Hematopoietic multipotent progenitor cell treated with erythropoietin and hydrocortisone succinate and interleukin-3 and kit ligand, for 6 days (in vitro differentiated cells): ENCODE measurements at regions not wholly inside any gene's neighbourhood (a gene's known extent, or its start where the extent isn't known, plus 50 kb on each side); places are given as distances from the start of the nearest gene placed in this dataset.
"Not testable (repeated sequence)": the region's sequence is repeated elsewhere in the genome, so short reads cannot be mapped to it uniquely, and the experiment has no call there.

Experiments
- DNase-seq: peaks from one replicate; pipeline ENCODE4 v3.0.0-alpha.2; 2015

GRCh38 chr2:138274421-138275291, 226.9 kb upstream of the SPOPL start:
- no peak for DNase-seq

DNA sequence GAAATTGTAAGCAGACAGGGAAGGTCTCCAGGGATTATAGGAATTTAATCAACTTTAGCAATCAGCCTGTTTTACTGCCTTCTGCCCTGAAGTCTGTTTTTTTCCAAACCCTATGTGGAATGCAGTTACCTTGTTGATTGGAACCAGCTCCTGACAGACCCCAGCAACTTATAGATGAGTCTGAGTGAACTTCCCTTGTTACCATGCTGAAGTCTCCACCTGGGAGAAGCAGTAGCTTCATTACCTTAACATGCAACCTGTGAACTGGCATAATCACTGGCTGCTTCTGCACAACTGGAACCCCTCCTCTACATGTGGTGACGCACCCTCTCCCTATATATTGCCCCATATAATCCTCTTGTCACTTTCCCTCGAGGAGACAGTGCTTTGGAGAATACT, 226.3 kb upstream of the SPOPL start:
- no peak for DNase-seq

GRCh38 chr2:138275881-138276280, 225.7 kb upstream of the SPOPL start:
- no peak for DNase-seq

DNA sequence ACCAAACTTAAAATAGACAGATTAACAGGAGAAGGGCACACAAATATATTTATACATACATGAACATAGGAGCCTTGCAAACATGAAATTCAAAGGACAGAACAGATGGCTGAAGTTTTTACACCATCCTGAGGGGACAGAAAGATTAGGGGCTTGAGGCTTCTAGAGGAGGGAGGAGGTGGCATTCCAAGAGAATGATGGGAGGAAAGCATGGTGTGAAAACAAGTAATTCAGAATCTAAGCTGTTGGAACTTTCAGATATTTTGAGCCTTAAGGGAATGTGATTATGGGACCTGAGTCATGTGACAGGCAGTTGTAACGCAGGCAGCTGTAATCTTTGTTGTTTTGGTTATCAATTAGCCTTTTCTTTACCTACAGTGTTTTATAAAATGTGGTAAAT, 225.2 kb upstream of the SPOPL start:
- DNase-seq = no peak

- no peak for DNase-seq
Measured at GRCh38 chr2:138277062-138277461, 224.5 kb upstream of the SPOPL start.

DNA sequence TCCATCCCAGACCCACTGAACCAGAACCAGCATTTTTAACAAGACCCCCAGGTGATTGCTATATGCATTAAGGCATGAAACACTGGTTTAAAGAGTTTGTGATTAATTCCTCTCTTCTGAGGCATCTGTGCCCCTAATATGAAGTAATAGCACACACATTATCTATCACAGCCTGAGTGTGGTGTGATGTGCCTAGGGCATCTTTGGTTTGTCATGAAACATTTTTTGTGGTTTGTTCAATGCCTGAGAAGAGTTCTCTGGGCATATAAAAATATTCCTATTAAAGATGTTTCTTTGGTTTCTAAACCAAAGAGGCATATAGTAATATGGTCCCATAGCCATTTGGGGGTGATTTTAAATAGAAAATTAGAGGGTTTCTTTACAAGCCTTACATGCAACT, 221.7 kb upstream of the SPOPL start:
- DNase-seq = no peak

- DNase-seq = no peak
Measured at GRCh38 chr2:138280999-138281695, 220.4 kb upstream of the SPOPL start.

DNA sequence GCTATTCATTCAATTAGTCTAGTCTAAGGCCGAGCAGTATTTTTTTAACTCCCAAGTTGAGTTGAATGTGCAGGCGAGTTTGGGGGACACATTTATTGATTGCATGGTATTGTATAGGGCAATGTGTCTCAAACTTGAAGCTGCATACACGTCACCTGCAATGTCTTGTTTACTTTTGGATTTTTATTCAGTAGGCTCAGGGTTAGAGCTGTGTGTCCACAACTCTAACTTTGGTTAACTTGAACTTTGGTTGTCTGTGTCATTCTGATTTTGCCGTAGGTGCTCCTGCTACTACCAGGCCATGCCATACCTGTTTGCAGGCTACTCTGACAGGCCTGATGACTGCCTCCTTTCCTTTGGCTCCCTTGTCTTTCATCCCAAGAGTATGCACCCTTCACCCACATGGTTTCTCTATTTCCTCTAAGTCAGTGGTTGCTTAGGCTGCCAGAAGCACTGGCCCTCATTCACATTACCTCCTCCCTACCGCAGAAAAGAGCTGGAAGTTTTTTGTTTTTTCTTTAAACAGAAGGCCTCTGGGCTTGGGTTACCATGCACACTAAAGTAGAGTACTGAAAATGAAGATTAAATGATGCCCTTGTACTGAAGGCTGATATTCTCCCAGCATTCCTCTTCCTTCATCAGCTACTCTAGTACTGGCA, 219.4 kb upstream of the SPOPL start:
- DNase-seq = no peak

DNA sequence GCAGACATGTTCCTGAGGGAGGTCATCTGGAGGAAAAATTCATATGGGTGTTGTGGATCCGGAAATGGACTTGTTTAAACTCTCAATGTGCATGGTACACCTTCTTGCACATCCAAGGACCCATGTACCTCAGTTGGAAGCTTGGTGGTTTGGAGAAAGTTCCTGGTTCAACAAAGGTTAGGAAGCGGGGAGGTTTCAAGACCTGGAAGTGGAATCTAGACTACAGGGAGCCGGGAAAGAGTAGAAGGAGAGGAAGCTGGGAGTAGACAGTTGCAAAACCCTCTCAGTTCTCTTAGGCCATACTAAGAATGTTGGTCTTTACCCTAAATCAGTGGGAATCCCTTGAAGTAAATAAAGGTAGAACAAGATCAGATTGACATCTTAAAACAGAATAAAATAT, 209.8 kb upstream of the SPOPL start:
- DNase-seq = no peak

DNA sequence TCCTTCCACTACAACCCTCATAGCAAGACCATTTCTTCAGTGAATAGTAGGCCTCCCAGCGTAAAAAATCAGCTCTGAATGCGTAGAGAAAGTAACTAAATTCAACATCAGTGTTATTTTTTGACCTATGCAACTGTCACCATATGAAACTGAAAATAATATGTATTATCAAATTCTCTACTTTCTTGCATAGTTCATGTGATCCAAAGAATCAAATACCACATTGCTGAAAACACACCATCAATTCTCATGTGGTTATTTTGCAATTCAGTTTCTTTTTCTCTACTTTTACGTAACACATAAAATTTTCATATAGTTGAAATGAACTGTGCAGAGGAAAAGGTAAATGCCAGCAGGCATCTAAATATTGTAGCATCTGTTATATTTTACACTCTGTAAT, 208.5 kb upstream of the SPOPL start:
- no peak for DNase-seq

GRCh38 chr2:138293549-138293948, 208.0 kb upstream of the SPOPL start:
- DNase-seq = no peak

DNA sequence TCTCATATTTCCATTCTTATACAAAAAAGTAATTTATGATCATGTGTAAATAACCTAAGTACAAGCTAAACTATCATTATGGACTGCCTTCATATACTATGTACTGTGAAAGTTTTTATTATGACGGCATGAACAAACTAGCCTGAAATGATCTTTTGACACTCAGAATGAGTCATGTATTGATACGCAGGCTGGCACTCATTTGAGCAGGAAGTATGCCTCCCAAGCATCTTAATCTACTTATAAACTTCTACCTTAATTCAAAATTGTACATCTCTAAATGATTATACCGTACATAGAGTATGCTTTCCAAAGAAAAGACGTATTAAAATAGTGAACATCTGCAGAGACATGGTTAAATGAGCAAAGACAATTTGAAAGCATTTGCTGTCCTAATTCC, 207.1 kb upstream of the SPOPL start:
- DNase-seq = no peak

DNA sequence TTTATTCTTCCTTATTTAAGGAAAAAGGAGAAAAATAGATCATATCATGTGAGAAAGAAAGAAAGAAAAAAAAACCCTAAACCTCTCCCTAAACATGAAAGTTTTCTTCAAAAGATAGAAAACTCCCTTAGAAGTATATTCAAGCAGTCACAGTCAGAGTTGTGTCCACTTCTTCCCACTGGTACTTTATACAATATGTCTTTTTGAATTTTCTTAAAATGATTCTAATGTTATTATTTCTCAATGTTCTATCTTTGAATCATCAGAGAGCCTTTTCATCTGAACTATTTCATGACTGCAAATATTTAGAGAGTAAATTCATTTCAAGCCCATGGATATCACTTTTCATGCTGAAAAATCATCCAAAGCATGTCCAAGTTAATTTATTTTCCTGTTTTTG, 205.2 kb upstream of the SPOPL start:
- DNase-seq = no peak

DNA sequence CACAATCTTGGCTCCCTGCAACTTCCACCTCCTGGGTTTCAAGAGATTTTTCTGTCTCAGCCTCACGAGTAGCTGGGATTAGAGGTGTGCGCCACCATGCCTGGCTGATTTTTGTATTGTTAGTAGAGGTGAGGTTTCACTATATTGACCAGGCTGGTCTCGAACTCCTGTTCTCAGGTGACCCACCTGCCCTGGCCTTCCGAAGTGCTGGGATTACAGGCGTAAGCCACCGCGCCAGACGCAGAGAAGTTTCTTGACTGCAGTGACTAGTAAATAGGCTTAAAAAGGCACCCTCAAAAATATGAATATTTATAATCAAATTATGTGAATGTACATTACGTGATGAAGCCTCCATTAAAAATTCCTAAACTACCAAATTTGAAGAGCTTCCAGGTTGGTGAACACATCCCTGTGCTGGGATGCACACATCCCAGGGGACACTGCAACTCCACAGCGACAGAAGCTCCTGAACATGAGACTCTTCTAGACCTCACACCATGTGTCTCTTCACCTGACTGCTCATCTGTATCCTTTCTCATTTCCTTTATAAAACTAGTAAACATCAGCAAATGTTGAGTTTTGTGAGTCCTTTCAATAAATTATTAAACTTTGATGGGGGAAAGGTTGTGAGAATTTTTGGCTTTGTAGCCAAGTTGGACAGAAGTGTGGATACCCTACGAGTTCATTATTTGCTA, 203.3 kb upstream of the SPOPL start:
- no peak for DNase-seq

DNA sequence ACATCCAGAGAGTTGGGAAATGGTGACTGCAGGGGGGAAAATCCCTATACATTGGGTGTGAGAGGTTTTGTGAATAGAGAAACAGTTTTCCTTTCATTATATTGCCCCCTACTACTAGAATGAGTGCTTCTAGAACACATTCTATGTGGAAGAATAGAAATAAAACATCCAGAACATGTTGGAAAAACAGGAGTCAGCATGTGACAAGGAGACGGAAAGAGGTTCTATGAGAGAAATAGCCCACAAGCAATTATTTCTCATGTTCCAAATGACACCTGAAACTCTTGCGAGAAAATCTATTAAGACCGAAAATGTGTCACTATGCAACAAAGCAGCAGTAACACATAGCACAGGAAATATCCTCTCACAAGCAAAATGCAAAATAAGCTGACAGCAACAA, 202.7 kb upstream of the SPOPL start:
- DNase-seq = no peak

DNA sequence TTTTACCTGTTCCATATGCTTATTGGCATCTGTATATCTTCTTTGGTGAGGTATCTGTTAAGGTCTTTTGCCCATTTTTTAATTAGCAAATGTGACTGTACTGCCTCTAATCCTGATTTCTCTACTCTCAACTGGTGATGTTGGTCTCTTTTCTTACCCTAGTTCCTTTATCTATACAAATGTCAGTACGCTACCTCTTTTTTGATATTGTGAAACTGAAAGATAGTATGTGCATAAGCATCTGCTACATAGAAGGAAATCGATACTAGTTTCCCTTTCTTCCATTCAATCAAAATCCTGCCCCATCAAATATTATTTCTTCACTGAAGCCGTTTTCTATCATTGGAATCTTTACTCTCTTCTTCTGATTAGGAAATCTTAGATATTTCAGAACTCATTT, 194.9 kb upstream of the SPOPL start:
- DNase-seq = no peak

DNA sequence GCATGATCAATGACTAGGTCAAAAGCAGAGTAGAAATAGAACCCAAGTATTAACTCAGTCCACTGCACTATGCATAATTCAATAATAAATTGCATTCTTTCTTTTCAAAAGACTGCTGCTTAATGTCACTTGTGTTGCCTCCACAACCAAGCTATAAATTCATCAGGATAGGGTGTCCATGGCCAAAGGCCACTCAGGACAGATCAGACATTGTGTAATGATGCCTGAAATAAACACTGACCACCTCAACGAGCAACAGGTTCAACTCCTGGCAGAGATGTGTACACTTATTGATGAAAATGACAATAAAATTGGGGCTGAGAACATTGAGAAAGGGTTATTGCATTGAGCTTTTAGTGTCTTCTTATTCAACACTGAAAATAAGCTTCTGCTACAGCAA, 194.5 kb upstream of the SPOPL start:
- no peak for DNase-seq

DNA sequence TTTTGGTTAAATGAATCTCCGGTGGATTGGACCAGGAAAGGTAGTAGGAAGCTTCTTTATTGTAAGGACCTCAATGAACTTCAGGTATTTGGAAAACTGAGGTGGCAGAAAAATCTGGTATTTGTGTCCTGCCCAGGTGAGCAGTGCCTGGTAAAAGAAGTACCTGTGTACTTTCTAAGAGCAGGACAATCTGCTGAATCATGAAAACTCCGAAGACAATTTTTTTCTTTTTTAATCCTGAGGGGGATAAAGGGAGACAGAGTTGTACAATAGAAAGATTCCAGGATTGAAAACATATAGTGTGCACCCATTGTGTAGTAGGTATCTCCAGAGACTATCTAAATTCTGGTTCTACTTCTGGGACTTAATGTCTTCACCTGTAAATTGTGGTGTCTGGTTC, 191.8 kb upstream of the SPOPL start:
- DNase-seq = no peak

GRCh38 chr2:138312061-138312460, 189.5 kb upstream of the SPOPL start:
- DNase-seq = no peak

DNA sequence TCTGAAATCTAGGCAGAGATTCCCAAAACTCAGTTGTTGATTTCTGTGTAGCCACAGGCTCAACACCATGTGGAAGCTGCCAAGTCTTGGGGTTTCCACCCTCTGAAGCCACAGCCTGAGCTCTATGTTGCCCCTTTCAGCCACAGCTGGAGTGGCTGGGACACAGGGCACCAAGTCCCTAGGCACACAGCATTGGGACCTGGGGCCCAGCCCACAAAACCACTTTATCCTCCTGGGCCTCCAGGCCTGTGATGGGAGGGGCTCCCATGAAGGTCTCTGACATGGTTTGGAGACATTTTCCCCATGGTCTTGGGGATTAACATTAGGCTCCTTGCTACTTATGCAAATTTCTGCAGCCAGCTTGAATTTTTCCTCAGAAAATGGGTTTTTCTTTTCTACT, 186.0 kb upstream of the SPOPL start:
- not testable (repeated sequence) for DNase-seq

GRCh38 chr2:138319616-138320015, 182.0 kb upstream of the SPOPL start:
- DNase-seq = no peak

GRCh38 chr2:138321458-138321857, 180.1 kb upstream of the SPOPL start:
- DNase-seq = no peak

- DNase-seq = no peak
Measured at GRCh38 chr2:138323382-138324067, 178.0 kb upstream of the SPOPL start.
